AG04450 (cell line): ENCODE measurements at regions not wholly inside any gene's neighbourhood (a gene's known extent, or its start where the extent isn't known, plus 50 kb on each side); places are given as distances from the start of the nearest gene placed in this dataset.

Experiments used
- CTCF ChIA-PET: fragments of 300-600, 350-600 bp; formaldehyde crosslinking; extraction: SDS; loops from one replicate; lab custom pipeline; 2022; ENCODE audit warnings: antibody characterized with exemption, inconsistent platforms; lab: Charles Lee
- POLR2A ChIA-PET: fragments of 350-600 bp; formaldehyde crosslinking; extraction: SDS; loops from one replicate; lab custom pipeline; 2021; ENCODE audit warnings: antibody characterized with exemption, inconsistent platforms; lab: Yijun Ruan, JAX
- DNase-seq: peaks from one replicate; pipeline ENCODE4 v3.0.0-alpha.2; 2011; ENCODE audit warnings: low read depth, low spot score
- H3K27ac ChIP-seq: one replicate; pipeline ENCODE4 v1.5.1; 2012; ENCODE audit warnings: low read depth, low read length, control low read depth
- H3K27me3 ChIP-seq: one replicate; pipeline ENCODE4 v1.6.0; 2012; ENCODE audit warnings: low read length; ENCODE audit not compliant: control insufficient read depth, insufficient read depth
- H3K4me3 ChIP-seq: 2 replicates; pipeline ENCODE4 v1.5.1; 2011; ENCODE audit warnings: mild to moderate bottlenecking, low read depth, low read length, control low read depth
- H3K9me3 ChIP-seq: 2 replicates; pipeline ENCODE4 v1.5.1; 2012; ENCODE audit warnings: low read length; ENCODE audit not compliant: control insufficient read depth, insufficient read depth
- TF ChIP-seq, protein P1 (sequence below): IDR thresholded peaks from 2 replicates; pipeline ENCODE4 v1.5.1; 2011; ENCODE audit warnings: low read depth, low read length, control low read depth, inconsistent platforms

DNA sequence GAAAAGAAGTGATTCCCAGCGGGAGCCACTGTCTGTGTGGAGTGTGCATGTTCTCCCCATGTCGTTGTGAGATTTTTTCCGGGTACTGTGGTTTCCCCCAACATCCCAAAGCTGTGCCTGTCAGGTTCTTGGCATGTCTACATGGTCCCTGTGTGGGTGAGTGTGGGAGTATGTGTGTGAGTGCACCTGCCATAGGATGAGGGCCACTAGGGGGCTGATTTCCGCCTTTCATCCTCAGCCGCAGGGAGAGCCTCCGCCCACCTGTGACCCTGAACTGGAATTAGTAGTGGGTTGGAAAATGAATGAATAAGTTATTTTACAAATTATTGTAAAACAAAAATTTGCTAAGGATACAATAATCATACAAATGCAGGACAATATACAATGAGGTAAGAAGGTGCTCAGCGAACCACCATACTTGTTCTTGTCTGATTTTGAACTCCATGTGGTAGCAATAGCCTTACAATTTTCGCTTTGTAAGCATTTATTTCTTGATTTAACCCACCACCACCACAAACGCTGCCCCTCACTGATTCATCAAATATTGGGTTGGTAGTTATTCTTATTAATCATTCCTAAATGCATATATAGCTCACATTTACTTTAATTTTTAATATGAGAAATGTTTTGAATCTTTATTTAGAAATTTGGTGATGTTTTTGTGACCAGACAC is 641.2 kb upstream of the VSTM2A start:
- CTCF ChIA-PET, result no interaction called here
- no peak for DNase-seq
- TF ChIP-seq, protein P1, sequence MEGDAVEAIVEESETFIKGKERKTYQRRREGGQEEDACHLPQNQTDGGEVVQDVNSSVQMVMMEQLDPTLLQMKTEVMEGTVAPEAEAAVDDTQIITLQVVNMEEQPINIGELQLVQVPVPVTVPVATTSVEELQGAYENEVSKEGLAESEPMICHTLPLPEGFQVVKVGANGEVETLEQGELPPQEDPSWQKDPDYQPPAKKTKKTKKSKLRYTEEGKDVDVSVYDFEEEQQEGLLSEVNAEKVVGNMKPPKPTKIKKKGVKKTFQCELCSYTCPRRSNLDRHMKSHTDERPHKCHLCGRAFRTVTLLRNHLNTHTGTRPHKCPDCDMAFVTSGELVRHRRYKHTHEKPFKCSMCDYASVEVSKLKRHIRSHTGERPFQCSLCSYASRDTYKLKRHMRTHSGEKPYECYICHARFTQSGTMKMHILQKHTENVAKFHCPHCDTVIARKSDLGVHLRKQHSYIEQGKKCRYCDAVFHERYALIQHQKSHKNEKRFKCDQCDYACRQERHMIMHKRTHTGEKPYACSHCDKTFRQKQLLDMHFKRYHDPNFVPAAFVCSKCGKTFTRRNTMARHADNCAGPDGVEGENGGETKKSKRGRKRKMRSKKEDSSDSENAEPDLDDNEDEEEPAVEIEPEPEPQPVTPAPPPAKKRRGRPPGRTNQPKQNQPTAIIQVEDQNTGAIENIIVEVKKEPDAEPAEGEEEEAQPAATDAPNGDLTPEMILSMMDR, result no peak
- H3K27me3 ChIP-seq, result no peaks in the 10 kb centered on the region
- H3K4me3 ChIP-seq, result no peak overlapping the region
- H3K27ac ChIP-seq, result no peak overlapping the region
- peaks cover 9% of the 10 kb centered on the region for H3K9me3 ChIP-seq
- POLR2A ChIA-PET, result no interaction called here

DNA sequence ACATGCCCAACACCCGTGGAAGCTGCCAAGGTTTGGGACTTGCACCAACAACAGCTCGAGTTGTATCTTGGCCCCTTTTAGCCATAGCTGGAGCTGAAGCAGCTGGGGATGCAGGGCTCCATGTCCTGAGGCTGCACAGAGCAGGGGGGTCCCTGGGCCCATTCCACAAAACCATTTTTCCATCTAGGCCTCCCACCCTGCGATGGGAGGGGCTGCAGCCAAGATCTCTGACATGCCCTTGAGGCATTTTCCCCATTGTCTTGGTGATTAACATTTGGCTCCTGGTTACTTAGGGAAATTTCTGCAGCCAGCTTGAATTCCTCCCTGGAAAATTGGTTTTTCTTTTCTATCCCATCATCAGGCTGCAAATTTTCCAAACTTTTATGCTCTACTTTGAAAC is 637.8 kb upstream of the VSTM2A start:
- Histone ChIP-seq H3K27ac (no peak overlapping the region), H3K4me3 (no peak overlapping the region), H3K9me3 (peaks cover 24% of the 10 kb centered on the region), H3K27me3 (no peaks in the 10 kb centered on the region)
- TF ChIP-seq, protein P1, result no peak
- DNase-seq, result no peak
- ChIA-PET POLR2A (no interaction called here), CTCF (no interaction called here)

DNA sequence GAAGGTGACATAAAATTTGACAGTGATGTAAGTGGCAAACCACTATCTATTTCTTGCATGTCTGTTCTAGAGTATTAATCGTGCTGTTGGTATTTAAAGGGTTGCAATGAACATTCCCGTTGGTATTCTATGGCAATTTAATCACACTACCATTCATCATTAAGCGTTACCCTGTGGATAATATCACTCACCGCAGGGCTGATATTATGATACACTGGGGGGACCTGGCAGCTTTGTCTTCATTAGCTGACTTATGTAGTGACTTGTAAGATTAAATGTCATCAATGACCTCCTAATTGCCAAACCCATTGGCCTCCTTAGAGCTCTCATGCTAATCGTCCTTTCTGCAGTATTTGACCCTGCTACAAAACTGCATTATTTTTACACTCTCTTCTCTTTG is 624.5 kb upstream of the VSTM2A start:
- TF ChIP-seq, protein P1, result no peak
- Histone ChIP-seq H3K4me3 (no peak overlapping the region), H3K27ac (no peak overlapping the region), H3K9me3 (peaks cover 9% of the 10 kb centered on the region), H3K27me3 (no peaks in the 10 kb centered on the region)
- ChIA-PET CTCF (no interaction called here), POLR2A (no interaction called here)
- DNase-seq, result no peak

DNA sequence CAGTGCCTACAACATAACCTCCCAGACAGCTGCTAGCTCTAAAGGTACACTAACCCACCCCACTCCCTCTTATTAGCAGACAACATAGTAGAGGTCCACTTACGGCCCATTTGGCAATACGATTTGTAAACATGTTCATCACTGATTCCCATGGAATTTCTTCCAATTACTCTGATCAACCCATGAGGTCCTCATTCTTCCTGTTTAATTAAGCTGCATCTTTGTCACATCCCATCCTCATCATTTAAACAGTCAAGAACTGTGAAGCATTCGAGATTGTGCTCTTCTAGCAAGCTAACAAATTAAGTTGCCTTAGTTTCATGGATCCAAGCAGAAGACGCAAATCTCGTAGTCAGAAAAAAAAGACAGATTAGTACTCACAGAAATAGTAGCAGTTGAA is 622.2 kb upstream of the VSTM2A start:
- Histone ChIP-seq H3K9me3 (peaks cover 8% of the 10 kb centered on the region), H3K27ac (no peak overlapping the region), H3K27me3 (no peaks in the 10 kb centered on the region), H3K4me3 (no peak overlapping the region)
- CTCF ChIA-PET, result no interaction called here
- TF ChIP-seq, protein P1, result no peak
- POLR2A ChIA-PET, result no interaction called here
- no peak for DNase-seq

DNA sequence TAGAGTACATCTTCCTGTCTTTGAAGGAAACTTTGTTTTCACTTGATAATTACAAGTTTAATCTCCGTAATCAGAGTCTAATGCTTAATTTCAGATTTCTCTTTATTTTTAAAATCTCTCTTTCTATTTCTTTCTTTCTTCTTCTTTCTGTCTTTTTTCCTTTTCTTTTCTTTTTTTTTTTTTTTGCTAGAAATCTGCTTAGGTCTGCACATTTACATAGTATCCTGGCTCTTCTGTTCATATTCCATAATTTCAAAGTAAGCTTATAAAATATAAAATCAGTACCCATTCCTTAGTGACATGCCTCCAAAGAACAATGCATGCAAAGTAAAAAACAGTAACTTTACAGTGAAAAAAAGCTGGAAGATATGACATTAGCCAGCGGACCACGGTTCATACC is 601.7 kb upstream of the VSTM2A start:
- CTCF ChIA-PET, result no interaction called here
- H3K9me3 ChIP-seq, result peaks cover 3% of the 10 kb centered on the region; the same call in 1 of the 2 replicates
- TF ChIP-seq, protein P1, result no peak
- H3K27ac ChIP-seq, result no peak overlapping the region
- H3K4me3 ChIP-seq, result no peak overlapping the region
- POLR2A ChIA-PET, result no interaction called here
- H3K27me3 ChIP-seq, result no peaks in the 10 kb centered on the region
- DNase-seq, result no peak
